Upper lobe of right lung (tissue), 1 donor: ENCODE measurements at regions not wholly inside any gene's neighbourhood (a gene's known extent, or its start where the extent isn't known, plus 50 kb on each side); places are given as distances from the start of the nearest gene placed in this dataset.
A peak's percentile ranks its signal among the peaks of the same experiment; 100 is the strongest.
"Not testable (repeated sequence)": the region's sequence is repeated elsewhere in the genome, so short reads cannot be mapped to it uniquely, and the experiment has no call there.

Experiments used
- ATAC-seq: fragments of 200-7000 bp; cut with Tn5 transposase; one replicate; pipeline ENCODE4 v1.9.1; 2020; ENCODE audit warnings: mild to moderate bottlenecking, moderate library complexity
- DNase-seq: peaks from one replicate; pipeline ENCODE4 v3.0.0-alpha.2; 2020
- H3K27ac ChIP-seq: fragments of 200-600 bp; one replicate; pipeline ENCODE4 v1.8.0; 2022
- H3K27me3 ChIP-seq: fragments of 200-600 bp; one replicate; pipeline ENCODE4 v1.8.0; 2022; ENCODE audit warnings: mild to moderate bottlenecking
- H3K36me3 ChIP-seq: fragments of 200-600 bp; one replicate; pipeline ENCODE4 v1.8.0; 2022
- H3K4me1 ChIP-seq: fragments of 200-600 bp; one replicate; pipeline ENCODE4 v1.8.0; 2022
- H3K4me3 ChIP-seq: fragments of 200-600 bp; one replicate; pipeline ENCODE4 v1.8.0; 2022; ENCODE audit warnings: mild to moderate bottlenecking
- H3K9me3 ChIP-seq: fragments of 200-600 bp; one replicate; pipeline ENCODE4 v1.8.0; 2022
- CTCF ChIP-seq: fragments of 200-600 bp; IDR thresholded peaks from one replicate; pipeline ENCODE4 v1.8.0; 2022; ENCODE audit warnings: antibody characterized with exemption
- intact Hi-C: fragments of 100-400 bp; cut with DNase I; formaldehyde crosslinking; loops from one replicate; pipeline ENCODE4 v1.11.0; 2022
- donor health status: DM: no; HTN: yes; CAD: no; lungs with severe emphysema.

GRCh38 chr1:5140136-5140535 lies 485.7 kb downstream of the AJAP1 start:
- Histone ChIP-seq H3K4me1 (no peaks in the 10 kb centered on the region), H3K4me3 (no peak overlapping the region), H3K36me3 (no peaks in the 10 kb centered on the region), H3K9me3 (no peaks in the 10 kb centered on the region), H3K27ac (no peak overlapping the region), H3K27me3 (no peaks in the 10 kb centered on the region)
- intact Hi-C loops, result no loop called here
- ATAC-seq (no peak), DNase-seq (no peak)
- no peak for TF ChIP-seq CTCF

GRCh38 chr1:5129746-5130355 lies 475.4 kb downstream of the AJAP1 start:
- H3K4me1 ChIP-seq, result no peaks in the 10 kb centered on the region
- intact Hi-C loops, result no loop called here
- no peaks in the 10 kb centered on the region for H3K9me3 ChIP-seq
- DNase-seq (no peak), ATAC-seq (no peak)
- H3K36me3 ChIP-seq, result no peaks in the 10 kb centered on the region
- TF ChIP-seq CTCF, result no peak
- no peak overlapping the region for H3K4me3 ChIP-seq
- no peak overlapping the region for H3K27ac ChIP-seq
- H3K27me3 ChIP-seq, result no peaks in the 10 kb centered on the region

GRCh38 chr1:5125208-5125607 lies 470.8 kb downstream of the AJAP1 start:
- Histone ChIP-seq H3K27me3 (no peaks in the 10 kb centered on the region), H3K36me3 (no peaks in the 10 kb centered on the region), H3K4me1 (no peaks in the 10 kb centered on the region), H3K4me3 (no peak overlapping the region), H3K27ac (no peak overlapping the region), H3K9me3 (no peaks in the 10 kb centered on the region)
- intact Hi-C loops, result no loop called here
- ATAC-seq, result no peak
- no peak for TF ChIP-seq CTCF
- DNase-seq, result no peak

GRCh38 chr1:5120559-5120958 lies 466.1 kb downstream of the AJAP1 start:
- Histone ChIP-seq H3K4me3 (no peak overlapping the region), H3K36me3 (no peaks in the 10 kb centered on the region), H3K27ac (no peak overlapping the region), H3K9me3 (no peaks in the 10 kb centered on the region), H3K27me3 (no peaks in the 10 kb centered on the region), H3K4me1 (no peaks in the 10 kb centered on the region)
- ATAC-seq, result no peak
- intact Hi-C loops, result no loop called here
- no peak for DNase-seq
- no peak for TF ChIP-seq CTCF

- intact Hi-C loops, result no loop called here
- DNase-seq, result no peak
- Histone ChIP-seq H3K36me3 (no peaks in the 10 kb centered on the region), H3K27me3 (no peaks in the 10 kb centered on the region), H3K27ac (no peak overlapping the region), H3K4me1 (no peaks in the 10 kb centered on the region), H3K9me3 (no peaks in the 10 kb centered on the region), H3K4me3 (no peak overlapping the region)
- TF ChIP-seq CTCF, result peak; percentile 12
- ATAC-seq, result no peak
Measured at GRCh38 chr1:5119366-5120234, 465.2 kb downstream of the AJAP1 start.

- H3K4me1 ChIP-seq, H3K4me3 ChIP-seq, H3K36me3 ChIP-seq, H3K27me3 ChIP-seq, intact Hi-C loops, H3K27ac ChIP-seq, ATAC-seq, H3K9me3 ChIP-seq, DNase-seq: not testable (repeated sequence)
Measured at GRCh38 chr1:5118771-5119170, 464.4 kb downstream of the AJAP1 start.

GRCh38 chr1:5118292-5118691 lies 463.9 kb downstream of the AJAP1 start:
- H3K4me1 ChIP-seq, H3K4me3 ChIP-seq, H3K9me3 ChIP-seq, ATAC-seq, H3K27ac ChIP-seq, H3K36me3 ChIP-seq, H3K27me3 ChIP-seq, intact Hi-C loops, DNase-seq: not testable (repeated sequence)
